ENCODE measurements at regions not wholly inside any gene's neighbourhood (a gene's known extent, or its start where the extent isn't known, plus 50 kb on each side); places are given as distances from the start of the nearest gene placed in this dataset.

DNA sequence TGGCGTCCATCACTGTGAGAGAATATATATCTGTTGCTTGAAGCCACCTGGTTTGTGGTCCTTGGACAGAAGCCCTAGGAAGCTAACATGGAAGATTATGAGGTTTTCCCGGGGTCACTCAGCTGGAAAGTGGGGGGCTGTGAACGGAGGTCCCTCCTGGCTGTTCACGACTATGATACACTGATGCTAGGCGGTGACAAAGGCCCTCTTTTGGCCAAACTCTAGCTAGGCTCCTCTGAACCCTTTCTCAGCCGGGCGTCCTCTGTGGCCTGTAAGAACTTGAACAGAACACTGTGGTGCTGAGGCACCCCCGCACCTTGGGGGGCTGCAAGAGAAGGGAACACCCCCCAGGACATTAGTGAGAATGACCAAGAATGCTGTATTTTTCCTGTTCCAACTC is 164.6 kb downstream of the TFCP2L1 start:
- no peak for DNase-seq

GRCh38 chr2:121120991-121121390 is 164.0 kb downstream of the TFCP2L1 start:
- DNase-seq, result no peak

DNA sequence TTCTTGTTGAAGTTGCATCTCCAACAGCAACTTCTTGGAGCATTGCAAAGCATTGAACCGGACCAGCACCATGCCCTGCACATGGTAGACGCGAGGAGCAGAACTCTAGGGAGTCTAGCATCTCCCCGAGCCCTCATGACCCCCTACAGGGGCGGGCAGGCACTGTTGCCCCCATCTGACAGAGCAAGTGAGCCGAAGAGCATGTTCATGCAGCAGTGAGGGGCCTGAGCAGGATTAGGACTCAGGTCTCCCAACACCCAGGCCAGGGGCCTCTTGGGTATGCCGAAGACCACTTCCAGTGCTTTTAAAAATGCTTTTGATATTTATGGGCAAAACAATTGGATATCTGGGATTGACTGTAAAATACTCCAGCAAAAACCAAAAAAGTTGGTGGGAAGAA is 163.3 kb downstream of the TFCP2L1 start:
- DNase-seq, result no peak

GRCh38 chr2:121123268-121123667 is 161.7 kb downstream of the TFCP2L1 start:
- no peak for DNase-seq

DNA sequence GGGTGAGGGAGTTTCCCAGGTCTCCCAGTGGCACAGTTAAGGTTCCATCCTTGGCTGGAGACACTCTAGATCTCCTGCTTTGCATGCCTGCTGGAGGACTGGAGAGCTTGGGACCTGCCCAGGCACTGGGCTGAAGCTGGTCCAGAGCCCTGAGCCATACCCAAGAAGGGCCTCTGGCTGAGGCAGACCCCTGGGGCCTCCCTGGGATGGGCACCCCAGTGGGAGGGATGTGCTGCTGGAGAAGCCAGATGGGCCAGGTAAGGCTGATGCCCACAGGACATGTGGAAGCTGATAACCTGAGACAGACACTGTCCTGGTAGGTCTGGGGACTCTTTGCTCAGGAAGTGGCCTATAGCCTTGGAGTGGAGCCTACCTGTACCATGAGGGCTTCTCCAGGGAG is 160.7 kb downstream of the TFCP2L1 start:
- DNase-seq, result no peak

DNA sequence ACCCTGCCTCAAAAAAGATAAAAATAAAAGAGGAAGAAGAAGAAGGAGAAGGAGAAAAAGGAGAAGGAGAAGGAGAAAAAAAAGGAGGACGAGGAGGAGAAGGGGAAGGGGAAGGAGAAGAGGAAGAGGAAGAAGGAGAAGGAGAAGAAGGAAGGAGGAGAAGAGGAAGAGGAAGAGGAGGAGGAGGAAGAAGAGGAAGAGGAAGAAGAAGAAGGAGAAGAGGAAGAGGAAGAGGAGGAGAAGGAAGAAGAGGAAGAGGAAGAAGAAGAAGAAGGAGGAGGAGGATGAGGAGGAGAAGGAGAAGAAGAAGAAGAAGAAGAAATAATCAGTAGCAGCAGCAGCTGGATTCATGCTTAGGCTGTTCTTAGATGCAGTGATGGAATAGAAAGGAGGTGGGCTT is 159.7 kb downstream of the TFCP2L1 start:
- no peak for DNase-seq

DNA sequence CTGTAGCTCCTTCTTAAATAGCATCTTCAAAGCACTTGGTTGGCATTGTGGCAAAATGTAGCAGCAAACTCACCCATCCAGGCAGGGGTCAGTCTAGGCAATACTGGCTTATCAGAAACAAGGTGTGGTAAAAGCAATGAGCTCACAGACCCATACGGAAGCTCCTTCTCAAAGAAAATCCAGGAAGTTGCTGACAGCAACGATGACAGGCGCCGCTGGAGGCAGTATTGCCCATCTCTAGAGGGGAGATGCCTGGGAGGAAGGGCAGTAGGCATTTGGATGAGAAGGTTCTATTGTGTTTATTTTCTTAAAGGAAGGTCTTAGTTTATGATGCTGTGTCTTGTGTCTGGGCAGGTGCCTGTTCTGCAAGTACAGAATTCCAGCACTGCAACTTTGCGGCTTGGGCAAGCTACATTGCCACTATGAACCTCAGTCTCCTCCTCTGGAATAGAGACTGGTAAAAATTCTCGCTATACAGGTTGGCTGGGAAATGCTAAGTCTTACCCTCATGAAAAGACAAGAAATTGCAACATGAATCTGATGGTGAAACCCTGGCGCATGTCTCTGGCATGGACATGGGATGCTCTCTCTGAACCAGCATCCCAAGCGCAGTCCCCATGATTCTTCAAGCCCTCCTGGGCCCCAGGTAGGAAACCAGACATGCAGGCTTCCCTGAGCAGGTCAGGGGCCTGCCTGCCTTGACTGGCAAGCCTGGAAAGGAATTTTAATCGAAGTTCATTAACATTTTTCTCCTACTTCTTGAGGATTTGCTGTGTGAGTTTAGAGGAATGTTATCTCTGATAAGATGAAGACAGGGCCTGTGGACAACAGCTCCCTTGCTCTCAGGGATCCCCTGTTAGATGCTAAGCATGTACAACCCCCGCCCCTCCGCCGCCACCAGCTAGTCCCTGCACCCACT is 156.0 kb downstream of the TFCP2L1 start:
- no peak for DNase-seq

GRCh38 chr2:121129692-121130091 is 155.3 kb downstream of the TFCP2L1 start:
- DNase-seq, result no peak

DNA sequence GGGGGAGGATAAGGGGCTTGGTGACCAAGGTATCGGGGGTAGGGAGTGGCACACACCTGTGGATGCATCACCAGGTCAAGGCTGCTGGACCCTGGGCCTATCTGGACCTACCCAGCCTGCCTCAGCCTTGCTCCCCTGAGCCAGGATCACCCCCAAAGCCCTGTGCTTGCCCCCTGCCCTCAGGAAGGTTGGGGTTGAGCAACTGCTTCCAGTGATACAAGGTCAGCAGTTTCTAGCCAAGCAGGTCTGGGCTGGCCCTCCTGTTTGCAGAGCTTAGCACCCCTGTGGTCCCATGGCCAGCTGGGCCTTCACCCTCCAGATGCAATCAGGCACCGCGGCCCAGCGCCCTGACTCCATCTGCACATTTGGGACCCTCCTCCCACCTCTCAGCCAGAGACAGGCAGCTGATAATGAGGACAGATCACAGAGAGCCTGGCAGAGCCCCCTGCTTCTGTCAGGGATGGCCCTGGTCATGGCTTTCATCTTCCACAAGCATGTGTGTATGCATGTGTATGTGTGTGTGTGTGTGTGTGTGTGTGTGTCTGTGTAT is 154.6 kb downstream of the TFCP2L1 start:
- no peak for DNase-seq

DNA sequence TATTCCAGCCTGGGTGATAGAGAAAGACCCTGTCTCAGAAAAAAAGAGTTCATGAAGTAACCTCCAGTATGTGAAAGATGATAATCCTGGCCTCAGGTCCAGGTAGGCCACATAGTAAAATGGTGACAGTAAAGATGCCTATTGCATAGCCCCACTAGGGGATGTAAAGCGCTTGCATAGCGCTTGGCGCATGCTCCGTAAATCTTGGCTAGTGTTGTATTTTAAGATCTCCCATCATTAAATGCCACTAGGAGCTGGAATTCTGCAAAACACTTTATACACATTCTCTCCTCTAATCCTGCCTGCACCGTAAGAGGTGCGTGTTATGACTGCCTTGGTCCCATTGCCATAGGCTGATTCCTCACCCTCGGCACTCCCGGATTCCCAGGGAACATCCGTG is 153.6 kb downstream of the TFCP2L1 start:
- no peak for DNase-seq

DNA sequence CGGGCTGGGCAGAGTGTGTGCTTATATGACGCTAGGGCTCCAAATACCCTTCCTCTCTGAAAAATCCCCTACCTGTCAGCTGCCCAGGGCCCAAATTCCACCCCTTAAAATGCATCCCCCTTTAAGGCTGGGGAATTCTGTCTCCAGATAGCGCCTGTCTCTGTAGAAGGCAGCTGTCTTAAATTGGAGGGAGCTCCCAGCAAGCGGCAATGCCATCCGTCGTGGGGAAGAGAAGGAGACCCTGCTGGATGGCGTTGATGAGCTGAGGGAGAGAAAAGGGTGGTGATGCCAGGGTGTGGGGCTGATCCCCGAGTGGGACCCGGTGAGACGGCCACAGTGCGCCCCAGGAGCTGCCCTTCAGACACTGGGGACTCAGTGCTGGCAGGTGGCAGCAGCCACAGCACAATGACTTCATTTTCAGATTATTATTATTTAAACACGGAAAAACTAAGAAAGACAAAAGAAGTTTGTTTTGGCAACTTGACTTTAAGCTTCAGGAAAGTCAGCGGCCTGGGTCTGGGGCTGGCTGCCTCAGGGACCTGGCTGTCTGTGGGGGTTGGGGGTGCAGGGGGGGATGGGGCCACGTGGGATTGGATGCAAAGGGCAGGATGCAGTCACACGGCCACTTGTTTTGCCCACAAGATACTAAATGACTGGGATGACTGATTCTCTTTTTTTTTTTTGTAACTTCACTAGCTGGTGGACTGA is 152.8 kb downstream of the TFCP2L1 start:
- no peak for DNase-seq

DNA sequence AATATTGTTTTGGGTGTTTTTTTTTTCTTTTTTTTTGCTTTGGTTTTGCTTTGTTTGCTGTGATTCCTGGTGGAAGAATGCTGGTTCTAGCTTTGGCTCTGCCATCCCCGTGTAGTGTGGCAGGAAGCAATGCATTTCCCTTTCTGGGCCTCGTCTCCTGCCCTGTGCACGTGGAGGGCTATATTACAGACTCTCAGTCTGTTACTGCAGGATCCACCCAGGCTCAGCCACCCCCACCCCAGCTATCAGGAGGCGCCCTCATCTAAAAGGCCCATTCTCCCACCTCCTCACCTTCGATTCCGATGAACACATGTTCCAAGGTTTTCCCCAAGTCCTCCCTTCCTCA is 152.3 kb downstream of the TFCP2L1 start:
- DNase-seq, result no peak

GRCh38 chr2:121133551-121134319 is 151.3 kb downstream of the TFCP2L1 start:
- no peak for DNase-seq

DNA sequence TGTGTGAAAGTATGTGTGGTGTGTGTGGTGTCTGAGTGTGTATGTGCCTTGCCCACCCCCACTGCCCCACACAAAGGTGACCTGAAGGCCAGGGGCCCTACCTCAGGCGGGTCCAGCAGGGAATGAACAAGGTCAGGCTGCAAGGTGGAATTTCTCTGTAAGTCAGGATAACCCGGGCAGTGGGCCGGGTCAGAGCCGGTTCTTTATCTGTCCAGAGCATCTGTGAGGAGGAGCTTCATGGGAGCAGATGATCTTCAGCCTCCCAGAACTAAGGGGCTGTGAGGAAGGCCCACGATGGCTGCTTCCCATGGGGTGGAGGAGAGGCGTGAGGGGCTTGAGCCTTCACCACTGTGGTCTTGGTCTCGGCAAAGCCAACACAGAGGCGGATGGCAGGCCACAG is 150.3 kb downstream of the TFCP2L1 start:
- no peak for DNase-seq

GRCh38 chr2:121135168-121135853 is 149.7 kb downstream of the TFCP2L1 start:
- no peak for DNase-seq

- no peak for DNase-seq
Observed at GRCh38 chr2:121136323-121136722, 148.7 kb downstream of the TFCP2L1 start.

DNA sequence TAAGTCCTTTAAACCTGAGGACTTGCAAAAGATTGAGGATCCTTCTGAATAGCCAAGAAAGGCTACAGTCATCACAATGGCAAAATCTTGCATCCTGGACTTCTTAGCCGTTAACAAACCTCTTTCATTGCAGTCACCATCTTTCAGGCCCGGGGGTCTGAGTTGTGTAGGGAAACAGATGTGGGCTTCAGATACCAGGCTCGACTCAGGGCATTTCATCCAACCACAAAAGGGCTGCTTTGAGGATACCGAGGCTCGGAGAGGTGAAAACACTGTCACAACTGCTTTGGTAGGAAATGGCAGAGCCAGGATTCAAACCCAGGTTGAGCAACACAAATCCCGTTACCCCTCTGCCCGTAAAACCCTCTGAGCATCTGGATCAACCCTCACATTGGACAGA is 147.4 kb downstream of the TFCP2L1 start:
- no peak for DNase-seq

GRCh38 chr2:121140734-121141133 is 144.3 kb downstream of the TFCP2L1 start:
- no peak for DNase-seq

DNA sequence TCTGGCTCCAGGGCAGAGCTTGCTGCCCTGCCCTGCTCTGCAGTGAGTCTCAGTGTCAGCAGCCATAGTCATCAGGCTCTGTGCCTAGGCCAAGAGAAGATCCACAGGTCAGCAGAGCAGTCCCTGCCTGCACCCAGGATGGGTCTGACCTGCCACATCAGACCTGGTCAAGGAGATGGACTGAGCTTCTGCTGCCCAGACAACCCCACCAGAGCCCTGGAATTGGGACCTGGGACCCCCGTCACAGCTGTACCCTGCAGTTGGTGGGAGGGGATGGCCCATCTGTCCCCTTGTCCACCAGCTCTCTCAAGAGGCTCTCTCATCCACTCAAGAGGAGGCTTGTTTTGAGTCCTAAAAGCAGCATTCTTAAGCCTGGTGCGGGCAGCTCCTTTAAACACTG is 142.6 kb downstream of the TFCP2L1 start:
- DNase-seq, result no peak

DNA sequence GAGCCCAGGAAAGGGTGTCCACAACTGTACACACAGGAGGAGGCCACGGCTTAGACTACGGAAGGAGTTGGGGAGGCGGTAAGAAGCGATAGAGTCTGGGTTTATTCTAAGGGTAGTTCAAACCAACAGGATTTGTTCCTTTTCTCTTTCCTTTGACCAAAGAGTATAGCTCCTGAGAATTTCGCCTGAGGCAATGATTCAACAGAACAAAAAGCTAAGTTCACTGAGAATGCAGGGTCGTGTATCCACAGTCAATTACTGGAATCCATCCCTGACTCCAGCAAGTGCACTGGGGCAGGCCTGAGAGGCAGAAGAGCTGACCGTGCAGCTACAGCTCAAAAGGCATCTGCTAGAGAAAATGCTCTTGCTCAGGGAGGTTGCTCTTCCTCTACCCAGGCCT is 140.9 kb downstream of the TFCP2L1 start:
- no peak for DNase-seq

GRCh38 chr2:121146630-121147029 is 138.4 kb downstream of the TFCP2L1 start:
- no peak for DNase-seq

DNA sequence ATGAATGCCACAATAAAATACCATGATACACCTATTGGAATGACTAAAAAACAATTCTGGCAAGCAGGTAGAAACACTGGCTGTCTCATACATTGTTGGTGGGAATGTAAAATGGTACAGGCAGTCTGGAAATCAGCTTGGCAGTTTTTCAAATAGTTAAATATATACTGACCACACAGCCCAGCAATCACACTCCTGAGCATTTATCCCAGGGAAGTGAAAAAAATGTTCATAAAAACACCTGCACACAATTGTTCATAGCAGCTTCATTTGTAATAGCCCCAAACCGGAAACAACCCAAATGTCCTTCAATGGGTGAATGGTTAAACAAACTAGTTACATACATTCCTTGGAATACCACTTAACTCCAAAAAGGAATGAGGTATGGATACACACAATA is 137.2 kb downstream of the TFCP2L1 start:
- DNase-seq, result no peak

GRCh38 chr2:121148481-121148880 is 136.5 kb downstream of the TFCP2L1 start:
- no peak for DNase-seq
